K562 (cell line): ENCODE measurements at regions not wholly inside any gene's neighbourhood (a gene's known extent, or its start where the extent isn't known, plus 50 kb on each side); places are given as distances from the start of the nearest gene placed in this dataset.
"Not testable (repeated sequence)": the region's sequence is repeated elsewhere in the genome, so short reads cannot be mapped to it uniquely, and the experiment has no call there.

ENCODE experiments used
- ATAC-seq: fragments of 200-7000 bp; cut with Tn5 transposase; 3 replicates; pipeline ENCODE4 v1.9.1; 2020; ENCODE audit warnings: moderate library complexity
- BruUV-seq: library from RNA; stranded (reverse); fragments of 400-500 nt; replicated peaks from 2 replicates; lab custom pipeline; 2021; lab: Mats Ljungman, UMichigan
- CTCF ChIA-PET: fragments of 300-600 bp; formaldehyde crosslinking; extraction: SDS; loops from one replicate; lab custom pipeline; 2021; ENCODE audit warnings: low intra/inter-chr PET ratio; lab: Yijun Ruan, JAX
- POLR2A ChIA-PET: fragments of 300-600, 350-650 bp; sonication (Branson Sonifier 250); formaldehyde crosslinking; extraction: SDS; loops from one replicate; lab custom pipeline; 2021; ENCODE audit warnings: antibody characterized with exemption, inconsistent platforms; lab: Yijun Ruan, JAX
- DNase-seq, 4 experiments: peaks; one replicate each; pipeline versions ENCODE4 v3.0.0 to v3.0.0-alpha.2; 2011 to 2018; ENCODE audit warnings: low spot score in 3 of 4, mixed read lengths in 3 of 4; ENCODE audit errors: extremely low read depth in 1 of 4
- FAIRE-seq: peaks from 2 replicates; lab custom pipeline; 2011; peaks lifted over from hg19 to GRCh38; lab: Jason Lieb, UNC
- H2AFZ ChIP-seq: 2 replicates; pipeline ENCODE4 v1.6.0; 2011; ENCODE audit warnings: low read depth, low read length, control low read depth, inconsistent platforms
- H3K27ac ChIP-seq: fragments of 200-600 bp; 3 replicates; pipeline ENCODE4 v1.8.0; 2011; ENCODE audit warnings: low read depth, mild to moderate bottlenecking, control low read depth, inconsistent platforms, low read length, moderate library complexity, mixed read lengths; ENCODE audit errors: extremely low read depth
- H3K27me3 ChIP-seq, 2 experiments: fragments of 300-600 bp in 1 of 2; 2 replicates in 1 of 2; 3 replicates in 1 of 2; pipeline versions ENCODE4 v1.6.0 to v1.8.0; 2011; ENCODE audit warnings: inconsistent platforms in 2 of 2, low read length in 2 of 2, mild to moderate bottlenecking in 1 of 2, mixed read lengths in 1 of 2, moderate library complexity in 1 of 2; ENCODE audit not compliant: control insufficient read depth in 2 of 2, insufficient read depth in 2 of 2
- H3K36me3 ChIP-seq: fragments of 300-600 bp; 3 replicates; pipeline ENCODE4 v1.8.0; 2011; ENCODE audit warnings: mild to moderate bottlenecking, low read length, inconsistent platforms; ENCODE audit not compliant: control insufficient read depth, insufficient read depth
- H3K4me1 ChIP-seq, 2 experiments: fragments of 200-600 bp in 1 of 2; replicated peaks in 1 of 2; 2 replicates in 1 of 2; 3 replicates in 1 of 2; pipeline versions ENCODE4 v1.5.1 to v1.8.0; 2011; ENCODE audit warnings: inconsistent platforms in 2 of 2, low read length in 2 of 2, mild to moderate bottlenecking in 1 of 2, mixed read lengths in 1 of 2, moderate library complexity in 1 of 2; ENCODE audit not compliant: control insufficient read depth in 2 of 2, insufficient read depth in 2 of 2
- H3K4me2 ChIP-seq: 2 replicates; pipeline ENCODE4 v1.6.1; 2011; ENCODE audit warnings: low read length, control low read depth, inconsistent platforms, mixed read lengths; ENCODE audit not compliant: insufficient read depth
- H3K4me3 ChIP-seq: fragments of 200-600 bp; sonication (generic), shearing (Covaris generic); 2 replicates; pipeline ENCODE4 v1.5.1; 2016; ENCODE audit warnings: control low read depth, inconsistent platforms
- H3K79me2 ChIP-seq: fragments of 200-600 bp; 3 replicates; pipeline ENCODE4 v1.8.0; 2011; ENCODE audit warnings: low read length, inconsistent platforms; ENCODE audit not compliant: control insufficient read depth, insufficient read depth
- H3K9ac ChIP-seq, 2 experiments: 2 replicates each; pipeline versions ENCODE4 v1.6.0 to v1.6.1; 2011; ENCODE audit warnings: low read depth in 2 of 2, low read length in 2 of 2, control low read depth in 1 of 2, inconsistent platforms in 1 of 2, mild to moderate bottlenecking in 1 of 2, mixed read lengths in 1 of 2; ENCODE audit not compliant: insufficient read depth in 1 of 2
- H3K9me1 ChIP-seq: one replicate; pipeline ENCODE4 v1.6.0; 2011; ENCODE audit warnings: inconsistent platforms, mild to moderate bottlenecking, low read length, moderate library complexity; ENCODE audit not compliant: control insufficient read depth, insufficient read depth
- H3K9me3 ChIP-seq: replicated peaks from 2 replicates; pipeline ENCODE4 v1.5.1; 2011; ENCODE audit warnings: low read depth, low read length, inconsistent platforms; ENCODE audit not compliant: control insufficient read depth, insufficient read depth
- H4K20me1 ChIP-seq: replicated peaks from 2 replicates; pipeline ENCODE4 v1.6.1; 2011; ENCODE audit warnings: low read length, inconsistent platforms, mixed read lengths; ENCODE audit not compliant: control insufficient read depth, insufficient read depth
- NRF1 ChIP-seq, 2 experiments: fragments of 450-650 bp; IDR thresholded peaks in 1 of 2; conservative IDR thresholded peaks in 1 of 2; 2 replicates each; pipeline ENCODE4 v1.6.1; 2014; ENCODE audit warnings: mild to moderate bottlenecking in 2 of 2
- POLR2G ChIP-seq: fragments of 200-400 bp; formaldehyde crosslinking; IDR thresholded peaks from 2 replicates; pipeline ENCODE4 v1.6.1; 2017; ENCODE audit warnings: low read depth, mild to moderate bottlenecking, antibody characterized with exemption, low read length, moderate library complexity
- WGBS: fragments of 100-300 bp; shearing (Covaris generic); methylation state at CpG from one replicate; pipeline ENCODE4 v1.1.6; 2016; ENCODE audit warnings: low coverage, mixed read lengths; ENCODE audit not compliant: insufficient coverage; ENCODE audit errors: missing lambda C conversion rate; 5-methylcytosine and 5-hydroxymethylcytosine counted together
- in situ Hi-C: fragments of 300-500 bp; cut with MboI; formaldehyde crosslinking; loops from 4 replicates; pipeline ENCODE4 v1.15.0; 2018; ENCODE audit warnings: inconsistent platforms, mixed read lengths
- intact Hi-C: fragments of 100-400 bp; cut with micrococcal nuclease; formaldehyde crosslinking; loops from 2 replicates; pipeline ENCODE4 v1.14.2; 2022

GRCh38 chr2:91659189-91659916 is 2967.9 kb downstream of the RPIA start:
- CTCF ChIA-PET, H3K4me1 ChIP-seq, H3K79me2 ChIP-seq, H3K4me3 ChIP-seq, DNase-seq, in situ Hi-C loops, ATAC-seq, H3K36me3 ChIP-seq, H4K20me1 ChIP-seq, H3K27ac ChIP-seq, H3K9me3 ChIP-seq, H3K9ac ChIP-seq, POLR2A ChIA-PET, intact Hi-C loops, H3K4me2 ChIP-seq, H3K27me3 ChIP-seq, H2AFZ ChIP-seq, H3K9me1 ChIP-seq, FAIRE-seq: not testable (repeated sequence)
- WGBS = no CpG with 5 or more reads among the region's 21 CpGs
- BruUV-seq = TSS peak; percentile 69

GRCh38 chr2:91659917-91660275 is 2968.4 kb downstream of the RPIA start:
- FAIRE-seq, H3K9ac ChIP-seq: not testable (repeated sequence)

GRCh38 chr2:91667341-91667740 is 2975.9 kb downstream of the RPIA start:
- H4K20me1 ChIP-seq, ATAC-seq, H3K9me3 ChIP-seq, H3K4me2 ChIP-seq, in situ Hi-C loops, CTCF ChIA-PET, H3K4me3 ChIP-seq, FAIRE-seq, H3K4me1 ChIP-seq, H3K27ac ChIP-seq, H3K79me2 ChIP-seq, H3K9me1 ChIP-seq, H3K9ac ChIP-seq, DNase-seq, H3K27me3 ChIP-seq, POLR2A ChIA-PET, intact Hi-C loops, H2AFZ ChIP-seq, H3K36me3 ChIP-seq, BruUV-seq: not testable (repeated sequence)
- 0% methylated on average over 1 of the region's 2 CpGs for WGBS

More at GRCh38 chr2:91659917-91660275, 2968.4 kb downstream of the RPIA start:
- H2AFZ ChIP-seq, H3K27ac ChIP-seq, intact Hi-C loops, H3K9me1 ChIP-seq, H3K4me3 ChIP-seq, H3K4me2 ChIP-seq, H3K4me1 ChIP-seq, in situ Hi-C loops, CTCF ChIA-PET, BruUV-seq, H3K79me2 ChIP-seq, H3K9me3 ChIP-seq, H3K36me3 ChIP-seq, POLR2A ChIA-PET, H3K27me3 ChIP-seq, H4K20me1 ChIP-seq: not testable (repeated sequence)
- 15% methylated on average over 9 of the region's 34 CpGs for WGBS
- ATAC-seq = peak; percentile 100
- DNase-seq = peak in 1 of 4 experiments; percentile 5
- TF ChIP-seq POLR2G (0 out of 2 replicates have a peak, but pooled peaks have one; percentile 32), NRF1 (conservative IDR thresholded peaks at IDR 0.05 in 1 of 2, IDR thresholded peaks at IDR 0.05 in 1 of 2) (peak; percentile 87 to 89)
